T47D (cell line): ENCODE measurements at regions not wholly inside any gene's neighbourhood (a gene's known extent, or its start where the extent isn't known, plus 50 kb on each side); places are given as distances from the start of the nearest gene placed in this dataset.

Experiments used
- DNase-seq, 2 experiments: peaks; one replicate each; pipeline versions ENCODE4 v3.0.0 to v3.0.0-alpha.2; 2011 to 2012; ENCODE audit warnings: low read depth in 1 of 2, low spot score in 1 of 2
- JUND ChIP-seq: IDR thresholded peaks from 2 replicates; pipeline ENCODE4 v1.6.1; 2012; ENCODE audit warnings: low read depth
- in situ Hi-C: cut with HindIII; loops from 2 replicates; pipeline ENCODE4 v1.10.0; 2016; ENCODE audit warnings: low sequenced_read_pairs, low pct_unique_long_range_greater_than_20kb

GRCh38 chr5:145225529-145225928 is 609.6 kb downstream of the PRELID2 start:
- no peak for DNase-seq
- in situ Hi-C loops, result no loop called here
- no peak for TF ChIP-seq JUND

- in situ Hi-C loops, result no loop called here
- DNase-seq, result no peak
Observed at GRCh38 chr5:145223582-145223981, 611.6 kb downstream of the PRELID2 start.

GRCh38 chr5:145222622-145223021 is 612.5 kb downstream of the PRELID2 start:
- in situ Hi-C loops, result no loop called here
- DNase-seq, result no peak
- TF ChIP-seq JUND, result no peak

More at GRCh38 chr5:145223582-145223981, 611.6 kb downstream of the PRELID2 start:
- TF ChIP-seq JUND, result no peak

DNA sequence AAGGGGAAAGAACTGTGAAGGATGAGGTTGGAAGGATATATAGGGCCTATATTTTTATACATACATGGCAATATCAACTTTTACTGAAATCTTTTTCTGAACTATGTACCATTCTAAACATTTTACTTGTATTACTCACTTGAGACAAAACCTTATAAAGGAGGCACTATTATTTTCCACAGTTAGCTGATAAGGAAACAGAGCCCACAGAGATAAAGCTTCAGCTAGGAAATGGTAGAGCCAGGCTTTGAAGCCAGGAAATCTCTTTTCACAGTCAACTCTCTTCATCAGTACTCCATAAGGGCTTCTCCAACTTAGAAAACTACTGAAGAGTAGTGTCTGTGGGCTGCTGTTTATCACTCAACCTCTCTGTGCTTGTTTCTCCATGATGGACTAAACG is 613.7 kb downstream of the PRELID2 start:
- no peak for DNase-seq
- no peak for TF ChIP-seq JUND
- in situ Hi-C loops, result no loop called here

DNA sequence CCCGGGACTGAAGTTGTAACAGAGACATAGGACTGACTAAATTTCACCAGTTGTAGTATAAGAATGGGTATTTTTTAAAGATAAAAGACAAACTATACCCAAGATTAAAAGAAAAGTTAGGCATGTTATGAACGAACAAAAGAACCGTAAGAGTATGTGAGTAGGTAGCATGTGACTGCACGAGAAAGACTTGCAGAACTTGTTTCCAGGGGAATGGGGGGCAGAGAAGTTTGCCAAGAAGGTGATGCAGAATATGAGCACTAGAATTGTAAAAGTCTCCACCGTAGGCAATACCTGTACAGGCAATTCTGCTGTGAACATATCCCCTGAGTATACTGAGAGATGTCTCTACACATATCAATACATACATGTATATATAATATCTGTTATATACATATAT is 614.7 kb downstream of the PRELID2 start:
- TF ChIP-seq JUND, result no peak
- no peak for DNase-seq
- in situ Hi-C loops, result no loop called here

GRCh38 chr5:145218982-145219381 is 616.2 kb downstream of the PRELID2 start:
- no peak for DNase-seq
- no peak for TF ChIP-seq JUND
- in situ Hi-C loops, result no loop called here

DNA sequence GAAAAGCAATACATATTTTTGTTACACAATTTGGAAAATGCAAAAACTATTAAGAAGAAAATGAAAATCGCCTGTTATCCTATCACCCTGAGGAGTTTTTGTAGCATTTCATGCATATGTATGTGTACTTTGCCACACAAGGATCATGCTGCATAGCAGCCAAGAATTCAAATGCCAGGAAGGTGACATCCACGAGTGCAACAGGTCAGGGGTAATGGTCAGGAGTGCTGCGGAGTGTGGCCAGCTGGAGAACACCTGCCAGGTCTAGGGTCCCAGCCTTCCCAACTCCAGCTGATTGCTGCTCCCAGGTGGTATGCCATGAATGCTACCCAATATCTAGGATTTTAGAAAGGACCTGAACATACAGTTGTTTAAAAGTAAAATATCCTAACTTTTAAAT is 617.1 kb downstream of the PRELID2 start:
- DNase-seq, result no peak
- TF ChIP-seq JUND, result no peak
- in situ Hi-C loops, result no loop called here

DNA sequence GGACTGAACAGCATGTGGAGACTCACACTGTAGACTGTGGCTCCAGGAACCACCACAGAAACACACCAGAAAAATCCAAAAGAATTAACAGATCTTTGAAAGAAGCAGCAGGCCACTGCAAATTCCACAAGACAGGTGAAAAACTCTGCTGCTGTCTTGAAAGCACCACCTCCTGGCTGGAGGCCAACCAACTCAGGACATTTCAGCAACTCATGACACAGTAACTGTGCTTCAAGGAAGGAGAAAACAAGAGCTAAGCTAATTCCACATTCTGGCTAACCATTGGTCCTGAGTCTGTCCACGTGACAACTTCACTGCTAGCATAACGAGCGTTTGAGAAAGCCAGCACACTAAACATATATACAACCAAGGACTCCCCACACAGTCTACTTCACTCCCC is 625.1 kb downstream of the PRELID2 start:
- in situ Hi-C loops, result no loop called here
- DNase-seq, result no peak
- TF ChIP-seq JUND, result no peak

DNA sequence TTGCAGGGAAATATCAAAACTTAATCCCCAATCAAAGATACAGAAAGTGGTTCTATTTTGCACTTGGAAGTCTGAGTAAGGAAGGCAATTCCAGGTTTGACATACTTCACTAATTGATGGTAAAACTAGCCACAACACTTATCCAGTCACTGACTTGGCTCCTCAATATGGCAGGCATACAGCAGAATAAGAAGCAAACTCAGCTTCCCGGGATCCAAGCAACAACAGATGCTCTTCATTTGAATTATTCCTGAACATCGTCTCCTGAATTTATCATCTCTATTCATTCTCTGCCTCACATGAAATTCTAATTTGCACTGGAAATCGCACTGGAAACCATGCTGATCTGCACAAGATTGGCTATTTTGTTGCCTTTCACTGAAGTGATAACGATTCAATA is 629.6 kb downstream of the PRELID2 start:
- no peak for TF ChIP-seq JUND
- in situ Hi-C loops, result no loop called here
- DNase-seq, result no peak

DNA sequence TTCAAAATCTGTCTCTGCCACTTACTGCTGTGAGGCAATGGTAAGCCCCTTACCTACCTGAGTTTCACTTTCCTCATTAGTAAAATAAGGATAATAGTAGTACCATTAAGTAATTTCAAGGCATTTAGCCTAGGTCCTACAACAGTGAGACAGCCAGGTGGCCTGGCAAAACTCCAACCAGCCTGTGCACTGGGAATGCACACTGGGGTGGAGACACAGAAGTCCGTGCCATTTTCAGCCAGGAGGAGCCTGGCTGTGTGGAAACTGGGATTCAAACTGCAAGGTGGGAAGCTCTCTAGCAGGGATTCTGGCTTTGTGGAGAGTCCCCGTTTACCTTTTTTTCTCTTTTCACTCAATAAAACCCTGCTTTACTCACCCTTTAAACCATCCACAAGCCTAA is 630.4 kb downstream of the PRELID2 start:
- no peak for TF ChIP-seq JUND
- DNase-seq, result peak in 1 of 2 experiments; percentile 12
- in situ Hi-C loops, result no loop called here

DNA sequence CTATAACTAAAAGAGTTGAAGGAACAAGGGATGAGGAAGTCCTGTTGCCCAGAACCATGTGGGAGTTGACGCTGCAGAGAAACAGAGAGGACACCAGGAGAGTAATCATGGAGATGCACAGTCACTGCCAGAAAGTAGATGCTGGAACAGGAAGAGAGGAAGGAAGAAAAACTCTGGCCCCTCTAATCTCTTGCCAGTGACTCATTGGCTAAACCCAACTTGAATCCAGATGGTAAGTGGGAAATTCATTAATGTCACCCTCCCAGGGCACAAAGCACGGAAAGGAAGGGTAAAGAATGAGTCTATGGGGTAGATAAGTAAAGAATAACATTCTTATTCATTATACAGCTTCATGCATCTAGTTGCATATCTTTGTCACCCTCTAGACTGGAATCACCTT is 631.9 kb downstream of the PRELID2 start:
- no peak for DNase-seq
- no peak for TF ChIP-seq JUND
- in situ Hi-C loops, result no loop called here

- TF ChIP-seq JUND, result no peak
- in situ Hi-C loops, result no loop called here
- no peak for DNase-seq
Observed at GRCh38 chr5:145198525-145199260, 636.4 kb downstream of the PRELID2 start.

DNA sequence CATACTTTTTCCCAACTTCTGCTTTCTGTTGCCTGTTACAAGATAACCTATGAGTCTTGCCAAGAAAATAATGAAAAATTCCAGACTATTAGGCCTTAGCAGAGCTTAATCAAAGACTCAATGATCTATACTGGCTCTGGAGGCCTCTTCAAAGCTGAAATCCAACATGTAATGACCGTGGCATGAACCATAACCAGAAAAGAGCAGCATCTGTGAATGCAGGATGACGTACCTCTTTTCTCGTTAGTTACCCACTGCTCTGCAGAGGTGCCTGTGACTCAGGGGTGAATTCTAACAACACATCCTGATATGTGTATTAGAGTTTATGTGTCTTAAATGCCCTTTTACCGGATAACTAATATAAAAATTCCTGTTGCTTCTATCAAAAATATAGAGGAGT is 645.4 kb downstream of the PRELID2 start:
- in situ Hi-C loops, result no loop called here
- TF ChIP-seq JUND, result no peak
- no peak for DNase-seq

- TF ChIP-seq JUND, result no peak
- no peak for DNase-seq
- in situ Hi-C loops, result no loop called here
Observed at GRCh38 chr5:145180371-145180770, 654.8 kb downstream of the PRELID2 start.
